ENCODE measurements at regions not wholly inside any gene's neighbourhood (a gene's known extent, or its start where the extent isn't known, plus 50 kb on each side); places are given as distances from the start of the nearest gene placed in this dataset.

GRCh38 chr11:92140021-92140420 lies 84.6 kb upstream of the FAT3 start:
- Histone ChIP-seq H4K20me1 (replicated peaks; ENCODE audit: control insufficient read depth, extremely low read depth, insufficient read depth, low read length) (no peaks in the 10 kb centered on the region), H3K9me3 (replicated peaks; ENCODE audit: control insufficient read depth, insufficient read depth, low read length) (no peaks in the 10 kb centered on the region), H3K27ac (ENCODE audit: insufficient read depth, low read depth, low read length) (no peak overlapping the region), H3K9ac (replicated peaks; ENCODE audit: extremely low read depth, insufficient read depth, low read length) (no peak overlapping the region), H3K9me1 (replicated peaks; ENCODE audit: control insufficient read depth, extremely low read depth, insufficient read depth, low read length) (no peaks in the 10 kb centered on the region), H3K4me3 (replicated peaks in 1 of 3; ENCODE audit: insufficient read depth in 1 of 3, low read depth in 1 of 3, low read length in 3 of 3) (no peak overlapping the region), H3K79me2 (ENCODE audit: control insufficient read depth, insufficient read depth, low read length) (no peaks in the 10 kb centered on the region), H2AFZ (ENCODE audit: low read depth, low read length) (no peak overlapping the region), H3K4me1 (ENCODE audit: control insufficient read depth, extremely low read depth, insufficient read depth, low read length) (no peaks in the 10 kb centered on the region), H3K4me2 (ENCODE audit: insufficient read depth, low read length) (no peak overlapping the region), H3K27me3 (ENCODE audit: control insufficient read depth in 2 of 2, insufficient read depth in 2 of 2, low read length in 2 of 2) (no peaks in the 10 kb centered on the region), H3K36me3 (ENCODE audit: control insufficient read depth in 2 of 2, extremely low read depth in 1 of 2, insufficient read depth in 2 of 2, low read length in 2 of 2) (no peaks in the 10 kb centered on the region)
- no peak for TF ChIP-seq CTCF (IDR thresholded peaks at IDR 0.05; ENCODE audit: extremely low read depth in 1 of 2, insufficient read depth in 1 of 2, low read depth in 1 of 2, low read length in 2 of 2)
- no peak for TF ChIP-seq JUN (IDR thresholded peaks at IDR 0.05; ENCODE audit: borderline replicate concordance, insufficient read depth, insufficient read length, low read depth)
- TF ChIP-seq MAX (IDR thresholded peaks at IDR 0.05; ENCODE audit: insufficient read depth, insufficient read length) = no peak
- TF ChIP-seq POLR2AphosphoS5 (IDR thresholded peaks at IDR 0.05; ENCODE audit: insufficient read depth, low read depth, low read length) = no peak
- TF ChIP-seq FOS (IDR thresholded peaks at IDR 0.05; ENCODE audit: borderline replicate concordance, insufficient read depth, low read length) = no peak
- TF ChIP-seq POLR2A (IDR thresholded peaks at IDR 0.05; ENCODE audit: low read depth, low read length) = no peak
- TF ChIP-seq GATA2 (IDR thresholded peaks at IDR 0.05; ENCODE audit: insufficient read depth, insufficient read length, low read depth, low read length) = no peak
- no peak for TF ChIP-seq EZH2 (IDR thresholded peaks at IDR 0.05; ENCODE audit: borderline replicate concordance, low read depth, low read length, severe bottlenecking)
- TF ChIP-seq MYC (IDR thresholded peaks at IDR 0.05; ENCODE audit: low read depth, low read length) = no peak
- FAIRE-seq = no peak
- intact Hi-C loops (cut with micrococcal nuclease) (no loop called here), dilution Hi-C loops (cut with MboI; ENCODE audit: extremely low pct_ligation_motif_present, low sequenced_read_pairs) (no loop called here)
- no TSS peak for BruUV-seq (replicated peaks)
- ChIA-PET POLR2A (no interaction called here), CTCF (no interaction called here)
- no peak for DNase-seq (ENCODE audit: low read depth, low spot score)

All from endothelial cell of umbilical vein (primary cell).